ENCODE measurements at regions not wholly inside any gene's neighbourhood (a gene's known extent, or its start where the extent isn't known, plus 50 kb on each side); places are given as distances from the start of the nearest gene placed in this dataset.

DNA sequence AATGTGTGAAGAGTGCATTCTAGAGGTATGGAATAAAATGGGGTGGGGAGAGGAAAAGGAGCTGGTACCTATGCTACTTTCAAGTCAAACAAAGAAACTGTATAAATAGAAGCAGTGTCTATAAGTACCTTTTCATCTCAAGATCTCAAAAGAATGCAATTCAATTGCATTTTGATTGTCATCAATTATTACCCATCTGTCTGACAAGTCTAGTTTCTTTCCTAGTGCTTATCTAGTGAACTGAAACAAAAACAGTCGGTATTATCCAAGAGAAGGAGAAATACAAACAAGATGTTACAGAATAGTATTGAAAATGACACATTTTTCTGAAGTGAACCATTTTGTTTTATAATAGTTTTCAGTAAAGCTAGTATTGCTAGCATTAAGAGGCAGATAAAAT is 754.5 kb upstream of the LRRN3 start:
- DNase-seq = no peak
- Histone ChIP-seq H3K9ac (ENCODE audit: low read length in 3 of 3) (no peak overlapping the region), H3K4me1 (ENCODE audit: control insufficient read depth in 2 of 3, insufficient read depth in 2 of 3, low read depth in 1 of 3, low read length in 3 of 3) (no peaks in the 10 kb centered on the region), H3K4me3 (ENCODE audit: low read length in 3 of 3) (no peak overlapping the region), H3K27me3 (ENCODE audit: control insufficient read depth, insufficient read depth, low read length) (no peaks in the 10 kb centered on the region), H3K9me3 (ENCODE audit: control insufficient read depth in 2 of 3, insufficient read depth in 1 of 3, low read length in 3 of 3) (no peaks in the 10 kb centered on the region), H3K36me3 (ENCODE audit: control insufficient read depth in 2 of 3, insufficient read depth in 3 of 3, low read length in 3 of 3) (no peaks in the 10 kb centered on the region), H3K27ac (ENCODE audit: low read depth in 2 of 2, low read length in 2 of 2) (no peak overlapping the region)
- no peak for FAIRE-seq
- TF ChIP-seq CTCF (IDR thresholded peaks at IDR 0.05; ENCODE audit: borderline replicate concordance, extremely low read depth, insufficient read depth) = no peak
- intact Hi-C loops (cut with DNase I) = no loop called here

- Histone ChIP-seq H3K4me1 (ENCODE audit: control insufficient read depth in 2 of 3, insufficient read depth in 2 of 3, low read depth in 1 of 3, low read length in 3 of 3) (no peaks in the 10 kb centered on the region), H3K4me3 (ENCODE audit: low read length in 3 of 3) (no peak overlapping the region), H3K27me3 (ENCODE audit: control insufficient read depth, insufficient read depth, low read length) (no peaks in the 10 kb centered on the region), H3K9me3 (ENCODE audit: control insufficient read depth in 2 of 3, insufficient read depth in 1 of 3, low read length in 3 of 3) (no peaks in the 10 kb centered on the region), H3K27ac (ENCODE audit: low read depth in 2 of 2, low read length in 2 of 2) (no peak overlapping the region), H3K36me3 (ENCODE audit: control insufficient read depth in 2 of 3, insufficient read depth in 3 of 3, low read length in 3 of 3) (no peaks in the 10 kb centered on the region), H3K9ac (ENCODE audit: low read length in 3 of 3) (no peak overlapping the region)
- intact Hi-C loops (cut with DNase I) = no loop called here
- TF ChIP-seq CTCF (IDR thresholded peaks at IDR 0.05; ENCODE audit: borderline replicate concordance, extremely low read depth, insufficient read depth) = no peak
- FAIRE-seq (no peak), DNase-seq (no peak)
Measured at GRCh38 chr7:110337646-110338045, 753.3 kb upstream of the LRRN3 start.

DNA sequence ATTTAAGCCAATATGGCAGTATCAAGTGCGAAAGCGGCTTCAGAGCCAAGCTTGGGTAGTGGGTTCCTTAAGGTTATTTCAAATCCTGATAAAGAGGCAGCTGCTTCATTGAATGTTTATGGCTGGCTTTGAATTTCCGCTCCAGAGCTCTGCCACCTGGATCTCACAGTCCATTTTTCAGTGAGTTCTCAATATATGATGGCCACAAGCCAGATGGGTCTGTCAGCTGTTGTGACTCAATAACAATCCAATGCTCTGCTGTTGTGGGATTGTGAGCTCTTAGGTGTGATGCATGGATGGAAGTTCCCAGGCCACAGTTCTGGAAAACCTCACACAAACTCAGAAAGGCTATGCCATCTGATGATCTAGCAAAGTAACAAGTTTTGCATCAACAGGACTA is 743.8 kb upstream of the LRRN3 start:
- DNase-seq (peak in 1 of 5 donors; percentile 4), FAIRE-seq (no peak)
- TF ChIP-seq CTCF (IDR thresholded peaks at IDR 0.05; ENCODE audit: borderline replicate concordance, extremely low read depth, insufficient read depth) = no peak
- Histone ChIP-seq H3K9ac (ENCODE audit: low read length in 3 of 3) (no peak overlapping the region), H3K4me3 (ENCODE audit: low read length in 3 of 3) (no peak overlapping the region), H3K27me3 (ENCODE audit: control insufficient read depth, insufficient read depth, low read length) (no peaks in the 10 kb centered on the region), H3K36me3 (ENCODE audit: control insufficient read depth in 2 of 3, insufficient read depth in 3 of 3, low read length in 3 of 3) (no peaks in the 10 kb centered on the region), H3K27ac (ENCODE audit: low read depth in 2 of 2, low read length in 2 of 2) (no peak overlapping the region), H3K4me1 (ENCODE audit: control insufficient read depth in 2 of 3, insufficient read depth in 2 of 3, low read depth in 1 of 3, low read length in 3 of 3) (no peaks in the 10 kb centered on the region), H3K9me3 (ENCODE audit: control insufficient read depth in 2 of 3, insufficient read depth in 1 of 3, low read length in 3 of 3) (no peaks in the 10 kb centered on the region)
- intact Hi-C loops (cut with DNase I) = no loop called here

DNA sequence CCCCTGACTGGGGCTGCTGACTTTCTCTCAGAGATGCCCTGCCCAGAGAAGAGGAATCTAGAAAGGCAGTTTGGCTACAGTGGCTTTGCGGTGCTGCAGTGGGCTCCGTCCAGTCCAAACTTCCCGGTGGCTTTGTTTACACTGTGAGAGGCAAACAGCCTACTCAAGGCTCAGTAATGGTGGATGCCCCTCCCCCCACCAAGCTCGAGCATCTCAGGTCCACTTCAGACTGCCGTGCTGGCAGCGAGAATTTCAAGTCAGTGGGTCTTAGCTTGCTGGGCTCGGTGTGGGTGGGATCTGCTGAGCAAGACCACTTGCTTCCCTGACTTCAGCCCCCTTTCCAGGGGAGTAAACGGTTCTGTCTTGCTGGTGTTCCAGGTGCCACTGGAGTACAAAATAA is 734.5 kb upstream of the LRRN3 start:
- no peaks in the 10 kb centered on the region for H3K36me3 ChIP-seq (ENCODE audit: control insufficient read depth in 2 of 3, insufficient read depth in 3 of 3, low read length in 3 of 3)
- intact Hi-C loops (cut with DNase I) = no loop called here
- H3K9me3 ChIP-seq (ENCODE audit: control insufficient read depth in 2 of 3, insufficient read depth in 1 of 3, low read length in 3 of 3) = no peaks in the 10 kb centered on the region
- no peak overlapping the region for H3K4me3 ChIP-seq (ENCODE audit: low read length in 3 of 3)
- FAIRE-seq (no peak), DNase-seq (no peak)
- H3K27me3 ChIP-seq (ENCODE audit: control insufficient read depth, insufficient read depth, low read length) = no peaks in the 10 kb centered on the region
- TF ChIP-seq CTCF (IDR thresholded peaks at IDR 0.05; ENCODE audit: borderline replicate concordance, extremely low read depth, insufficient read depth) = no peak
- no peaks in the 10 kb centered on the region for H3K4me1 ChIP-seq (ENCODE audit: control insufficient read depth in 2 of 3, insufficient read depth in 2 of 3, low read depth in 1 of 3, low read length in 3 of 3)
- no peak overlapping the region for H3K27ac ChIP-seq (ENCODE audit: low read depth in 2 of 2, low read length in 2 of 2)
- H3K9ac ChIP-seq (ENCODE audit: low read length in 3 of 3) = no peak overlapping the region
